ENCODE measurements at regions not wholly inside any gene's neighbourhood (a gene's known extent, or its start where the extent isn't known, plus 50 kb on each side); places are given as distances from the start of the nearest gene placed in this dataset.

- H2BK120ac ChIP-seq (ENCODE audit: low read depth, low read length) = no peak overlapping the region
- ChIA-PET CTCF (interaction anchor here (1.2 kb wide), 1 partner anchor 325 kb away, joined by 3 read pairs; no protein-coding TSS in a partner anchor), POLR2A (ENCODE audit: unreplicated experiment) (no interaction called here)
- H2BK20ac ChIP-seq (ENCODE audit: low read depth, low read length) = no peak overlapping the region
- no peaks in the 10 kb centered on the region for H3K4me1 ChIP-seq (ENCODE audit: control insufficient read depth, insufficient read depth, low read length)
- H3K79me1 ChIP-seq (ENCODE audit: low read depth in 1 of 2, low read length in 2 of 2) = no peaks in the 10 kb centered on the region
- no peak overlapping the region for H2BK15ac ChIP-seq (ENCODE audit: low read depth, low read length)
- no peak overlapping the region for H3K56ac ChIP-seq (ENCODE audit: extremely low read depth, insufficient read depth, low read length)
- in situ Hi-C loops (cut with MboI; ENCODE audit: low sequenced_read_pairs) = loop anchor here (5.0 to 25.0 kb wide), 2 partner anchors 120 to 770 kb away; a partner anchor contains a TSS
- H4K8ac ChIP-seq (ENCODE audit: low read depth in 2 of 2, low read length in 2 of 2) = no peak overlapping the region
- no peak overlapping the region for H3K4ac ChIP-seq (ENCODE audit: low read depth, low read length)
- H3K23ac ChIP-seq (ENCODE audit: low read depth, low read length) = no peak overlapping the region
- DNase-seq = no peak
- no peak overlapping the region for H2AK5ac ChIP-seq (ENCODE audit: low read depth, low read length)
- no peaks in the 10 kb centered on the region for H3K36me3 ChIP-seq (ENCODE audit: control insufficient read depth, insufficient read depth, low read length)
- no peaks in the 10 kb centered on the region for H4K20me1 ChIP-seq (ENCODE audit: insufficient read depth, low read length)
- TF ChIP-seq MXI1 (IDR thresholded peaks at IDR 0.05; ENCODE audit: borderline replicate concordance, low read depth, low read length) (no peak), RFX5 (IDR thresholded peaks at IDR 0.05; ENCODE audit: low read depth, low read length) (no peak), USF2 (IDR thresholded peaks at IDR 0.05; ENCODE audit: low read depth, low read length) (no peak), MAFK (IDR thresholded peaks at IDR 0.05; ENCODE audit: low read depth, low read length) (no peak), ELK1 (IDR thresholded peaks at IDR 0.05; ENCODE audit: borderline replicate concordance, low read depth, low read length) (no peak), BHLHE40 (IDR thresholded peaks at IDR 0.05; ENCODE audit: low read depth, low read length) (no peak), RAD21 (IDR thresholded peaks at IDR 0.05; ENCODE audit: low read length) (no peak), POLR2A (IDR thresholded peaks at IDR 0.05; ENCODE audit: low read depth, low read length) (no peak), RCOR1 (IDR thresholded peaks at IDR 0.05; ENCODE audit: insufficient replicate concordance, low read length) (no peak), MAZ (IDR thresholded peaks at IDR 0.05; ENCODE audit: borderline replicate concordance, low read depth, low read length) (no peak), CEBPB (IDR thresholded peaks at IDR 0.05; ENCODE audit: low read depth, low read length) (no peak), FOS (IDR thresholded peaks at IDR 0.05; ENCODE audit: low read depth, low read length) (no peak), NFE2L2 (IDR thresholded peaks at IDR 0.05; ENCODE audit: low read depth, low read length) (no peak), CHD1 (IDR thresholded peaks at IDR 0.05; ENCODE audit: low read depth, low read length) (no peak), SMC3 (IDR thresholded peaks at IDR 0.05; ENCODE audit: low read depth, low read length) (no peak)
- TF ChIP-seq, protein P1, sequence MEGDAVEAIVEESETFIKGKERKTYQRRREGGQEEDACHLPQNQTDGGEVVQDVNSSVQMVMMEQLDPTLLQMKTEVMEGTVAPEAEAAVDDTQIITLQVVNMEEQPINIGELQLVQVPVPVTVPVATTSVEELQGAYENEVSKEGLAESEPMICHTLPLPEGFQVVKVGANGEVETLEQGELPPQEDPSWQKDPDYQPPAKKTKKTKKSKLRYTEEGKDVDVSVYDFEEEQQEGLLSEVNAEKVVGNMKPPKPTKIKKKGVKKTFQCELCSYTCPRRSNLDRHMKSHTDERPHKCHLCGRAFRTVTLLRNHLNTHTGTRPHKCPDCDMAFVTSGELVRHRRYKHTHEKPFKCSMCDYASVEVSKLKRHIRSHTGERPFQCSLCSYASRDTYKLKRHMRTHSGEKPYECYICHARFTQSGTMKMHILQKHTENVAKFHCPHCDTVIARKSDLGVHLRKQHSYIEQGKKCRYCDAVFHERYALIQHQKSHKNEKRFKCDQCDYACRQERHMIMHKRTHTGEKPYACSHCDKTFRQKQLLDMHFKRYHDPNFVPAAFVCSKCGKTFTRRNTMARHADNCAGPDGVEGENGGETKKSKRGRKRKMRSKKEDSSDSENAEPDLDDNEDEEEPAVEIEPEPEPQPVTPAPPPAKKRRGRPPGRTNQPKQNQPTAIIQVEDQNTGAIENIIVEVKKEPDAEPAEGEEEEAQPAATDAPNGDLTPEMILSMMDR (conservative IDR thresholded peaks at IDR 0.05; ENCODE audit: low read depth, low read length) = no peak
- WGBS, 2 experiments (ENCODE audit: extremely low coverage in 2 of 2, insufficient read length in 1 of 2) = no CpG with 5 or more reads among the region's 3 CpGs
- H4K91ac ChIP-seq (ENCODE audit: insufficient read depth, low read depth, low read length) = no peak overlapping the region
- intact Hi-C loops (cut with micrococcal nuclease) = loop anchor here (10.0 kb wide), 1 partner anchor 272 kb away; the partner anchor contains the start of gene ETV3L
- no peak overlapping the region for H2AFZ ChIP-seq (replicated peaks; ENCODE audit: low read length, poor library complexity)
- no peak overlapping the region for H3K27ac ChIP-seq (ENCODE audit: insufficient read depth, low read length)
- no peak overlapping the region for H3K9ac ChIP-seq (ENCODE audit: low read depth, low read length)
- H3K27me3 ChIP-seq (ENCODE audit: control insufficient read depth, insufficient read depth, low read length) = no peaks in the 10 kb centered on the region
- no peak overlapping the region for H2BK5ac ChIP-seq (ENCODE audit: low read depth, low read length, poor library complexity, severe bottlenecking)
- no peak overlapping the region for H3K4me2 ChIP-seq (ENCODE audit: low read depth, low read length)
- no peaks in the 10 kb centered on the region for H3K9me1 ChIP-seq (ENCODE audit: insufficient read depth, low read length)
- H3K14ac ChIP-seq (replicated peaks; ENCODE audit: low read depth, low read length) = no peak overlapping the region
- H4K5ac ChIP-seq (ENCODE audit: low read depth, low read length) = no peak overlapping the region
- dilution Hi-C loops (cut with HindIII; ENCODE audit: low sequenced_read_pairs, unreplicated experiment) = no loop called here
- no peak for ATAC-seq (ENCODE audit: low read depth)
- no peak overlapping the region for H3K18ac ChIP-seq (ENCODE audit: low read depth, low read length)
- H3K4me3 ChIP-seq (ENCODE audit: insufficient read depth, low read depth, low read length) = no peak overlapping the region
- BruUV-seq (replicated peaks) = no TSS peak
- H2AK9ac ChIP-seq (replicated peaks; ENCODE audit: low read depth, low read length, poor library complexity) = no peak overlapping the region
- H3K9me3 ChIP-seq (ENCODE audit: control insufficient read depth, insufficient read depth, low read length) = no peaks in the 10 kb centered on the region
These were observed 185.1 kb downstream of the FCRL5 start for GRCh38 chr1:157367091-157367739.
